GM19438 (cell line): ENCODE measurements at regions not wholly inside any gene's neighbourhood (a gene's known extent, or its start where the extent isn't known, plus 50 kb on each side); places are given as distances from the start of the nearest gene placed in this dataset.

Source experiments
- ATAC-seq: cut with Tn5 transposase; IDR thresholded peaks from one replicate; pipeline ENCODE4 v1.9.1; 2021; ENCODE audit warnings: low read depth; ENCODE audit not compliant: unreplicated experiment

DNA sequence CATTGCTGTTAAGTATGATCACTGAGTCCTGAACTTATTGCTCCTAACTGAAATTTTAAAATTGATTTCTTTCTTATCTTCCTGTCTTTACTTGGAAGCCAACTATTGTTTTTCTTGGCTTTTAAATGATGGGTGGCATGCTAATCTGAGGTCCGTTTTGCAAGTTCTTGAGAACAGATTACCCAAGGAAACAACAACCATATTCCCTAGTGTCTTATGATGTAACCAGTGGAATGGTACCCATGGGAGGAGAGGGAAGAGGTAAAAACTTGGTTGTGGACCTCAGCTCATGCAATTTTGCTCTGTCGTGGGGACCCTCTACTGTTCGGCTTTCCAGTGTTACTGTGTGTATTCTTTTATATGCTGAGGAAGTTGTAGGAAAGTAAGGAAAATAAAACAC, 454.8 kb upstream of the ADAMTS5 start:
- no peak for ATAC-seq

- no peak for ATAC-seq
Measured at GRCh38 chr21:27419153-27419552, 452.3 kb upstream of the ADAMTS5 start.

GRCh38 chr21:27418346-27418745, 451.5 kb upstream of the ADAMTS5 start:
- ATAC-seq, result no peak

GRCh38 chr21:27412530-27412929, 445.6 kb upstream of the ADAMTS5 start:
- ATAC-seq, result no peak

GRCh38 chr21:27408826-27409225, 441.9 kb upstream of the ADAMTS5 start:
- no peak for ATAC-seq

- ATAC-seq, result no peak
Measured at GRCh38 chr21:27407271-27407670, 440.4 kb upstream of the ADAMTS5 start.

DNA sequence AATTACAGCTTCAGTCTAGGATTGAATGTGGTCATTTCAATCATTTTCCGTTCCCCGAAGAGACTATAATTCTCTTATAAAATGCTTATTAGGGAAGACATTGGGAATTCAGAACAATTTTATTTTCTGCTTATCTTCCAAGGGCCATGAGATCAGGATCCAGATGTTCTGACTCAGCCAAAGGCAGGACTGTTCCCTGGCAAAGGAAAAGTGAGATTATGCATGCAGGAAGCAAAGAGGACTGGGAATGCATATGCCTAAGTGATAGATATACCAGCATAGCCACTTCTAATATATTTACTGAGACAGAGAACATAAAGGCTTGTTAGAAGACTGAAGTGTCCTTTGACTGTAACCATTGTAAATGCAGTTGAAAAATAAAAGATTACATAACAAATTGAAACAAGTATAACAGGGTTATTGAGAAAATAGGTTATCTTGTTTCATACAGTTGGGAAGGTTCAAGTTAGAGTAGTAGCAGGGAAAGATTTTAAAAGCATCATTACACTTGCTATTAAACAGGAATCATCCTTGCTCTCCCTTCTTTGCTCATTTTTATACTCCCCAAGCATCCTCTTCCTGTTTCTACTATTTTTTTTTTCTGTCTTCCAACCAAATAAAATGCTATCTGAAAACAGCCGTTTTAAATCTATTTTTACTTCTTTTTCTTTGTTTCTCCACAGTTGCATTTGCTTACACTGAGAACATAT, 439.6 kb upstream of the ADAMTS5 start:
- no peak for ATAC-seq

DNA sequence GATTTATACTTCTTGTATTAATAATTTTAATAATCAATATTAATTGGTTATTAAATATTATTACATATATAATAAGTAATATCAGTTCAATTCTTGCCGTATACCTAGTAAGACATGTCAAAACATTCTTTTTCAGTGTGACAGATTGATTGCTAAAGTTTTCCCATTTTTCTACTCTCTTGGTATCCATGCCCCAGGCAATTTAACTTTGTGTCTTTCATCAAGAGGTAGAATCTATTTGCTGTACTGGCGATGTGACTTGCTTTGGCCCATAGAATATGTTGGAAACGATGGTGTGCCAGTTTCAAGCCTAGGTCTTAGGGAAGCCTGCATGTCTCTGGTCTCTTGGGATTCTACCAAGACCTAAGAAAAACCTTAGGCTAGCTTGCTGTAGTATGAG, 436.1 kb upstream of the ADAMTS5 start:
- ATAC-seq, result no peak

- ATAC-seq, result no peak
Measured at GRCh38 chr21:27400045-27400444, 433.2 kb upstream of the ADAMTS5 start.

DNA sequence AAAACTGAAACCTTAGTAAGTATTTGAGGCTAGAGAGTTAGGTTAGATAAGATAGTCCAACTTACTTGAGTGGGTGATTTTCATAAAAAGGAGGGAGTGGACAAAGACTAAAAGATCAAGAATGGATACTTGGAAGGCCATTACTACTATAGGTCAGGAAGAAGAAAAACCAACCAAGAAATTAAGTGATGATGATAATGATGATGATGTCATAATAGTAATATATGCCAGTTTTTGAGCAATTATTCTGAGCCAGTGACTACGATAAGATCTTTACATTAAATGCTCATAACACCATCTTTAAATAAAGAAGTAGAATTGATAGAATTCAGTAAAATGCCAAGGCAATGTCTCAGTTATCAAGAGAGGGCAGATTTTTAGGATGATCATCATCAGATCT, 430.7 kb upstream of the ADAMTS5 start:
- no peak for ATAC-seq

GRCh38 chr21:27393726-27394125, 426.8 kb upstream of the ADAMTS5 start:
- no peak for ATAC-seq

- no peak for ATAC-seq
Measured at GRCh38 chr21:27391990-27392389, 425.1 kb upstream of the ADAMTS5 start.

- ATAC-seq, result no peak
Measured at GRCh38 chr21:27390384-27390783, 423.5 kb upstream of the ADAMTS5 start.

DNA sequence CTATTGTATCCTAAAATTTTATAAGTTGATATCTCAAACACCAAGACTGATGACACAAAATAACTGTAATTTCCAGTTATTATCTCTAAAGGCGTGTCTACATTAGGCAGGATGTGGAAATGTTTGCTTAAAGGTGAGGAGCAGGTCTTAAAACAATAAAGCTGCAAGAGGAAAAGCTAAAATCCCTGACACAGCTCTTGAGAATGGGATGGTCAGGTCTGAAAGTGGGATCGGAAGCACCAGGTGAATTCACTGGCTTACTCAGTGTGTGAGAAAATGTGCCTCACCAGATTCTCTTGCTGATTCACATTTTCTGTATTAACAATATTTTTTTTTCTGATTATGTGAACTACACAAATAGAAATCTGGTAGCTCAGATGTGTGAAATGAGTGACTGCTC, 421.9 kb upstream of the ADAMTS5 start:
- no peak for ATAC-seq

DNA sequence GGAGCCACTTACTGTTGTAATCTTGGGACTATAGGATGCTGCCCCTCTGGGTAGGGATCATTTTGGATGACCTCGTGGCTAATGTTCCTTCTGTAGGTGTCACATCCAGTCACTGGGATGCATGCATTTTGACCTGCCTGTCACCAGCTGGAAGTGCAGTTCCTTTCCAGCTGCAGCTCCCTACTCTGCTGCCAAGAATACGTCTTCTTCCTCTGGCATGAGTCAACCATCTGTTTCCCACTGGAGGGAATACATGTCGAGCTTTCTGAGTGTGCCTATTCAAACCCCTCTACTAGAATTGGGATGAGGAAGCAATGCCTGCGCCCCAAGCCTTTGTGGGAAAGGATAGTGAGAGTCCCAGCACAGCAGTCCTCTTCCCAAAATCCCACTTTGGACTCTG, 415.5 kb upstream of the ADAMTS5 start:
- no peak for ATAC-seq

GRCh38 chr21:27380303-27380702, 413.4 kb upstream of the ADAMTS5 start:
- no peak for ATAC-seq

GRCh38 chr21:27379354-27379753, 412.5 kb upstream of the ADAMTS5 start:
- no peak for ATAC-seq

- ATAC-seq, result no peak
Measured at GRCh38 chr21:27372381-27372780, 405.5 kb upstream of the ADAMTS5 start.

GRCh38 chr21:27371975-27372331, 405.1 kb upstream of the ADAMTS5 start:
- ATAC-seq, result no peak

GRCh38 chr21:27371115-27371974, 404.5 kb upstream of the ADAMTS5 start:
- ATAC-seq, result no peak

DNA sequence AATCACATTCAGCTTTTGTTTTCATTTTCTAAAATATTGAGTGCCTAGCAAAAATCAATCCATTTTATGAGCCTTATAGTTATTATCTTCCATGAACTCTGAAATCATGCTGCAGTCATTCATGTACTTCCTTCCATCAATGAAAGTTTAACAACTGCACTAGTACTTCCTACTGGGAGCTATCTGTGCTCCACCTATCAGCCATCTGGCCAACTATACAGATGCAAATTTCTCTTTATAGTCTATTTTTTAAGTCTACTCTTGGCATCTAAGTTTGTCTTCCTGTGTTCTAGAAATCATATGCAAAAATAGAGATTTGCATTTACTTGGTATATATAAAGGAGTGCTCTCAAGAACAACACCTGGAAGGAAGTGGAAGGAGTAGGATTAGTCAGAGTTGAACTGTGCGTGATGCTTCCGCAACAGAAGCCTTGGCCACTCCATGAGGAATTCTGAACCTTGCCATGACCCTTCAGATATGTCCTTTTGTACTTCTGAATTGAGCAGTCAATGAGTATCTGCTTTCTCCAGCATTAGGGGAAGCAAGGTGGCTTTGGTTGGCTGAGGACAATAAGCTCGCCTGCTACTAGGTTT, 403.2 kb upstream of the ADAMTS5 start:
- ATAC-seq, result no peak

DNA sequence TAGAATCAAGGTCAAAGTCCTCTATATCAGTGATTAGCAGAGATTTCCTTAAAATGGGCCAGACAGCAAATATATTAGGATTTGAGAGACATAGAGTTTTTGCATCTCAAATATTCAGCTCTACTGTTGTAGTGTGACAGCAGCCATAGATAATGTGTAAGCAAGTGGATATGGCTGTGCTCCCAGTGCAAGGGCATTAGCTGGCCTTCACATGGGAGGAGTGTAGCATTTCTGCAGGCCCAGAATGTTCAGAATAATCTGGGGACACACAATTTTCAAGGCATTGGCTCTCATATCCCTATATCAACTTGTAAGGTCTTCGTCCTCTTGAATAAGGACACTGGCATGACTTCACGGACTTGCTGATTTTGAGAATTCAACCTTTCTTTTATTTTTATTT, 402.3 kb upstream of the ADAMTS5 start:
- no peak for ATAC-seq
